ENCODE measurements at regions not wholly inside any gene's neighbourhood (a gene's known extent, or its start where the extent isn't known, plus 50 kb on each side); places are given as distances from the start of the nearest gene placed in this dataset.

GRCh38 chr18:44035554-44035953, 645.1 kb upstream of the SETBP1 start:
- ATAC-seq = no peak
- no peak for DNase-seq
- intact Hi-C loops (cut with DNase I, micrococcal nuclease) = loop anchor here in 1 of 2 experiments (10.0 kb wide), 1 partner anchor 61 kb away; no protein-coding TSS in a partner anchor
- no peaks in the 10 kb centered on the region for H3K9me3 Mint-ChIP-seq (ENCODE audit: low read depth)
- ChIA-PET CTCF (no interaction called here), POLR2A (no interaction called here)
- no peak overlapping the region for H3K4me3 Mint-ChIP-seq
- no peaks in the 10 kb centered on the region for H3K36me3 Mint-ChIP-seq (ENCODE audit: low read depth)
- H3K27ac Mint-ChIP-seq = no peak overlapping the region
- no peaks in the 10 kb centered on the region for H3K27me3 Mint-ChIP-seq
- no peaks in the 10 kb centered on the region for H3K4me1 Mint-ChIP-seq

- no peak overlapping the region for H3K27ac Mint-ChIP-seq
- intact Hi-C loops (cut with DNase I, micrococcal nuclease) = loop anchor here in 1 of 2 experiments (10.0 kb wide), 1 partner anchor 62 kb away; no protein-coding TSS in a partner anchor
Observed at GRCh38 chr18:44036501-44036900, 644.2 kb upstream of the SETBP1 start.

GRCh38 chr18:44039216-44039615, 641.5 kb upstream of the SETBP1 start:
- peaks cover 2% of the 10 kb centered on the region for H3K9me3 Mint-ChIP-seq (ENCODE audit: low read depth)
- POLR2A ChIA-PET = no interaction called here

More at GRCh38 chr18:44036501-44036900, 644.2 kb upstream of the SETBP1 start:
- POLR2A ChIA-PET = no interaction called here
- no peaks in the 10 kb centered on the region for H3K4me1 Mint-ChIP-seq
- H3K4me3 Mint-ChIP-seq = no peak overlapping the region
- H3K9me3 Mint-ChIP-seq (ENCODE audit: low read depth) = no peaks in the 10 kb centered on the region
- ATAC-seq (no peak), DNase-seq (no peak)
- H3K27me3 Mint-ChIP-seq = no peaks in the 10 kb centered on the region
- H3K36me3 Mint-ChIP-seq (ENCODE audit: low read depth) = no peaks in the 10 kb centered on the region
- CTCF ChIA-PET = no interaction called here

GRCh38 chr18:44039826-44040225, 640.9 kb upstream of the SETBP1 start:
- Mint-ChIP-seq H3K27ac (no peak overlapping the region), H3K9me3 (ENCODE audit: low read depth) (peaks cover 2% of the 10 kb centered on the region), H3K4me3 (no peak overlapping the region), H3K4me1 (no peaks in the 10 kb centered on the region), H3K27me3 (no peaks in the 10 kb centered on the region), H3K36me3 (ENCODE audit: low read depth) (no peaks in the 10 kb centered on the region)
- DNase-seq = no peak
- intact Hi-C loops (cut with DNase I, micrococcal nuclease) = loop anchor here in 1 of 2 experiments (10.0 kb wide), 1 partner anchor 65 kb away; no protein-coding TSS in a partner anchor
- ATAC-seq = no peak
- CTCF ChIA-PET = no interaction called here
- POLR2A ChIA-PET = no interaction called here

More at GRCh38 chr18:44039216-44039615, 641.5 kb upstream of the SETBP1 start:
- H3K27ac Mint-ChIP-seq = no peak overlapping the region
- no peaks in the 10 kb centered on the region for H3K4me1 Mint-ChIP-seq
- intact Hi-C loops (cut with DNase I, micrococcal nuclease) = loop anchor here in 1 of 2 experiments (10.0 kb wide), 1 partner anchor 64 kb away; no protein-coding TSS in a partner anchor
- no peaks in the 10 kb centered on the region for H3K27me3 Mint-ChIP-seq
- ATAC-seq = no peak
- H3K4me3 Mint-ChIP-seq = no peak overlapping the region
- CTCF ChIA-PET = no interaction called here
- H3K36me3 Mint-ChIP-seq (ENCODE audit: low read depth) = no peaks in the 10 kb centered on the region
- no peak for DNase-seq

GRCh38 chr18:44041553-44041952, 639.1 kb upstream of the SETBP1 start:
- H3K27ac Mint-ChIP-seq = no peak overlapping the region
- intact Hi-C loops (cut with DNase I, micrococcal nuclease) = no loop called here
- POLR2A ChIA-PET = no interaction called here
- no peak for ATAC-seq
- no peaks in the 10 kb centered on the region for H3K36me3 Mint-ChIP-seq (ENCODE audit: low read depth)
- no peaks in the 10 kb centered on the region for H3K4me1 Mint-ChIP-seq
- no peak for DNase-seq
- H3K9me3 Mint-ChIP-seq (ENCODE audit: low read depth) = peaks cover 2% of the 10 kb centered on the region
- H3K4me3 Mint-ChIP-seq = no peak overlapping the region
- CTCF ChIA-PET = no interaction called here
- no peaks in the 10 kb centered on the region for H3K27me3 Mint-ChIP-seq

- H3K27me3 Mint-ChIP-seq = no peaks in the 10 kb centered on the region
- ATAC-seq = no peak
- no peak for DNase-seq
- CTCF ChIA-PET = no interaction called here
- no peaks in the 10 kb centered on the region for H3K4me1 Mint-ChIP-seq
- intact Hi-C loops (cut with DNase I, micrococcal nuclease) = no loop called here
- no peaks in the 10 kb centered on the region for H3K36me3 Mint-ChIP-seq (ENCODE audit: low read depth)
- no peak overlapping the region for H3K4me3 Mint-ChIP-seq
- H3K9me3 Mint-ChIP-seq (ENCODE audit: low read depth) = peaks cover 2% of the 10 kb centered on the region
- H3K27ac Mint-ChIP-seq = no peak overlapping the region
- POLR2A ChIA-PET = no interaction called here
Observed at GRCh38 chr18:44041961-44042360, 638.7 kb upstream of the SETBP1 start.

- Mint-ChIP-seq H3K9me3 (ENCODE audit: low read depth) (peaks cover 2% of the 10 kb centered on the region), H3K4me3 (no peak overlapping the region), H3K4me1 (no peaks in the 10 kb centered on the region), H3K27me3 (no peaks in the 10 kb centered on the region), H3K36me3 (ENCODE audit: low read depth) (no peaks in the 10 kb centered on the region), H3K27ac (no peak overlapping the region)
- ChIA-PET CTCF (no interaction called here), POLR2A (no interaction called here)
- DNase-seq (no peak), ATAC-seq (no peak)
- intact Hi-C loops (cut with DNase I, micrococcal nuclease) = no loop called here
Observed at GRCh38 chr18:44046376-44046975, 634.2 kb upstream of the SETBP1 start.

GRCh38 chr18:44047585-44047984, 633.1 kb upstream of the SETBP1 start:
- no peaks in the 10 kb centered on the region for H3K9me3 Mint-ChIP-seq (ENCODE audit: low read depth)
- no peaks in the 10 kb centered on the region for H3K36me3 Mint-ChIP-seq (ENCODE audit: low read depth)
- no peaks in the 10 kb centered on the region for H3K27me3 Mint-ChIP-seq
- POLR2A ChIA-PET = no interaction called here
- CTCF ChIA-PET = no interaction called here
- no peak overlapping the region for H3K27ac Mint-ChIP-seq
- H3K4me3 Mint-ChIP-seq = no peak overlapping the region
- ATAC-seq (no peak), DNase-seq (no peak)
- no peaks in the 10 kb centered on the region for H3K4me1 Mint-ChIP-seq
- intact Hi-C loops (cut with DNase I, micrococcal nuclease) = no loop called here

GRCh38 chr18:44048435-44048834, 632.3 kb upstream of the SETBP1 start:
- H3K27me3 Mint-ChIP-seq = no peaks in the 10 kb centered on the region
- POLR2A ChIA-PET = no interaction called here
- CTCF ChIA-PET = no interaction called here
- intact Hi-C loops (cut with DNase I, micrococcal nuclease) = no loop called here
- H3K4me1 Mint-ChIP-seq = no peaks in the 10 kb centered on the region
- no peaks in the 10 kb centered on the region for H3K36me3 Mint-ChIP-seq (ENCODE audit: low read depth)
- no peak for ATAC-seq
- no peak overlapping the region for H3K27ac Mint-ChIP-seq
- no peaks in the 10 kb centered on the region for H3K9me3 Mint-ChIP-seq (ENCODE audit: low read depth)
- H3K4me3 Mint-ChIP-seq = no peak overlapping the region
- no peak for DNase-seq

- Mint-ChIP-seq H3K27me3 (no peaks in the 10 kb centered on the region), H3K4me3 (no peak overlapping the region)
Observed at GRCh38 chr18:44048846-44049245, 631.8 kb upstream of the SETBP1 start.

GRCh38 chr18:44051026-44051425, 629.7 kb upstream of the SETBP1 start:
- CTCF ChIA-PET = no interaction called here
- no peaks in the 10 kb centered on the region for H3K36me3 Mint-ChIP-seq (ENCODE audit: low read depth)
- no peak overlapping the region for H3K27ac Mint-ChIP-seq
- H3K4me3 Mint-ChIP-seq = no peak overlapping the region
- ATAC-seq = no peak
- intact Hi-C loops (cut with DNase I, micrococcal nuclease) = no loop called here
- DNase-seq = no peak
- no peaks in the 10 kb centered on the region for H3K27me3 Mint-ChIP-seq
- no peaks in the 10 kb centered on the region for H3K4me1 Mint-ChIP-seq
- POLR2A ChIA-PET = no interaction called here
- H3K9me3 Mint-ChIP-seq (ENCODE audit: low read depth) = no peaks in the 10 kb centered on the region

More at GRCh38 chr18:44048846-44049245, 631.8 kb upstream of the SETBP1 start:
- Mint-ChIP-seq H3K4me1 (no peaks in the 10 kb centered on the region), H3K9me3 (ENCODE audit: low read depth) (no peaks in the 10 kb centered on the region), H3K27ac (no peak overlapping the region), H3K36me3 (ENCODE audit: low read depth) (no peaks in the 10 kb centered on the region)
- DNase-seq (no peak), ATAC-seq (no peak)
- POLR2A ChIA-PET = no interaction called here
- CTCF ChIA-PET = no interaction called here
- intact Hi-C loops (cut with DNase I, micrococcal nuclease) = no loop called here

- Mint-ChIP-seq H3K27ac (no peak overlapping the region), H3K9me3 (ENCODE audit: low read depth) (no peaks in the 10 kb centered on the region), H3K4me1 (no peaks in the 10 kb centered on the region), H3K27me3 (no peaks in the 10 kb centered on the region), H3K4me3 (no peak overlapping the region), H3K36me3 (ENCODE audit: low read depth) (no peaks in the 10 kb centered on the region)
- POLR2A ChIA-PET = no interaction called here
- DNase-seq (no peak), ATAC-seq (no peak)
- CTCF ChIA-PET = interaction anchor here (0.6 kb wide), 1 partner anchor 299 kb away, joined by 4 read pairs; no protein-coding TSS in a partner anchor
- intact Hi-C loops (cut with DNase I, micrococcal nuclease) = no loop called here
Observed at GRCh38 chr18:44054514-44054913, 626.2 kb upstream of the SETBP1 start.

- no peak for DNase-seq
- intact Hi-C loops (cut with DNase I, micrococcal nuclease) = no loop called here
- CTCF ChIA-PET = no interaction called here
- no peak for ATAC-seq
- H3K4me3 Mint-ChIP-seq = no peak overlapping the region
- POLR2A ChIA-PET = no interaction called here
- no peak overlapping the region for H3K27ac Mint-ChIP-seq
- H3K27me3 Mint-ChIP-seq = no peaks in the 10 kb centered on the region
- no peaks in the 10 kb centered on the region for H3K4me1 Mint-ChIP-seq
- no peaks in the 10 kb centered on the region for H3K9me3 Mint-ChIP-seq (ENCODE audit: low read depth)
- H3K36me3 Mint-ChIP-seq (ENCODE audit: low read depth) = no peaks in the 10 kb centered on the region
Observed at GRCh38 chr18:44060197-44060596, 620.5 kb upstream of the SETBP1 start.
